ENCODE measurements at regions not wholly inside any gene's neighbourhood (a gene's known extent, or its start where the extent isn't known, plus 50 kb on each side); places are given as distances from the start of the nearest gene placed in this dataset.

- no peak for DNase-seq (ENCODE audit: extremely low spot score, unreplicated experiment)
- H3K27me3 Mint-ChIP-seq, result peaks cover 7% of the 10 kb centered on the region
- no peak overlapping the region for H3K27ac Mint-ChIP-seq
- H3K36me3 Mint-ChIP-seq, result no peaks in the 10 kb centered on the region
- H3K4me1 Mint-ChIP-seq (ENCODE audit: unreplicated experiment), result peaks cover 20% of the 10 kb centered on the region
- peaks cover 4% of the 10 kb centered on the region for H3K9me3 Mint-ChIP-seq
- TF ChIP-seq, protein P1, sequence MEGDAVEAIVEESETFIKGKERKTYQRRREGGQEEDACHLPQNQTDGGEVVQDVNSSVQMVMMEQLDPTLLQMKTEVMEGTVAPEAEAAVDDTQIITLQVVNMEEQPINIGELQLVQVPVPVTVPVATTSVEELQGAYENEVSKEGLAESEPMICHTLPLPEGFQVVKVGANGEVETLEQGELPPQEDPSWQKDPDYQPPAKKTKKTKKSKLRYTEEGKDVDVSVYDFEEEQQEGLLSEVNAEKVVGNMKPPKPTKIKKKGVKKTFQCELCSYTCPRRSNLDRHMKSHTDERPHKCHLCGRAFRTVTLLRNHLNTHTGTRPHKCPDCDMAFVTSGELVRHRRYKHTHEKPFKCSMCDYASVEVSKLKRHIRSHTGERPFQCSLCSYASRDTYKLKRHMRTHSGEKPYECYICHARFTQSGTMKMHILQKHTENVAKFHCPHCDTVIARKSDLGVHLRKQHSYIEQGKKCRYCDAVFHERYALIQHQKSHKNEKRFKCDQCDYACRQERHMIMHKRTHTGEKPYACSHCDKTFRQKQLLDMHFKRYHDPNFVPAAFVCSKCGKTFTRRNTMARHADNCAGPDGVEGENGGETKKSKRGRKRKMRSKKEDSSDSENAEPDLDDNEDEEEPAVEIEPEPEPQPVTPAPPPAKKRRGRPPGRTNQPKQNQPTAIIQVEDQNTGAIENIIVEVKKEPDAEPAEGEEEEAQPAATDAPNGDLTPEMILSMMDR (conservative IDR thresholded peaks at IDR 0.05), result no peak
- no peak overlapping the region for H3K4me3 Mint-ChIP-seq
Measured at GRCh38 chr6:167445568-167445967, 120.7 kb downstream of the TTLL2 start.

GRCh38 chr6:167446046-167446445 lies 121.2 kb downstream of the TTLL2 start:
- H3K4me3 Mint-ChIP-seq, result no peak overlapping the region
- H3K36me3 Mint-ChIP-seq, result no peaks in the 10 kb centered on the region
- peaks cover 4% of the 10 kb centered on the region for H3K9me3 Mint-ChIP-seq
- DNase-seq (ENCODE audit: extremely low spot score, unreplicated experiment), result no peak
- H3K27me3 Mint-ChIP-seq, result peaks cover 7% of the 10 kb centered on the region
- TF ChIP-seq, protein P1 (conservative IDR thresholded peaks at IDR 0.05), result no peak
- no peak overlapping the region for H3K27ac Mint-ChIP-seq
- peaks cover 20% of the 10 kb centered on the region for H3K4me1 Mint-ChIP-seq (ENCODE audit: unreplicated experiment)

- no peak for DNase-seq (ENCODE audit: extremely low spot score, unreplicated experiment)
Measured at GRCh38 chr6:167446971-167447370, 122.1 kb downstream of the TTLL2 start.

GRCh38 chr6:167448378-167448777 lies 123.5 kb downstream of the TTLL2 start:
- H3K27me3 Mint-ChIP-seq, result peaks cover 7% of the 10 kb centered on the region
- H3K4me1 Mint-ChIP-seq (ENCODE audit: unreplicated experiment), result peaks cover 2% of the 10 kb centered on the region
- no peaks in the 10 kb centered on the region for H3K36me3 Mint-ChIP-seq
- peaks cover 6% of the 10 kb centered on the region for H3K9me3 Mint-ChIP-seq
- H3K27ac Mint-ChIP-seq, result no peak overlapping the region
- TF ChIP-seq, protein P1 (conservative IDR thresholded peaks at IDR 0.05), result no peak
- no peak overlapping the region for H3K4me3 Mint-ChIP-seq
- DNase-seq (ENCODE audit: extremely low spot score, unreplicated experiment), result no peak

More at GRCh38 chr6:167446971-167447370, 122.1 kb downstream of the TTLL2 start:
- Mint-ChIP-seq H3K9me3 (peaks cover 8% of the 10 kb centered on the region), H3K36me3 (no peaks in the 10 kb centered on the region), H3K27me3 (peaks cover 10% of the 10 kb centered on the region), H3K4me3 (no peak overlapping the region), H3K4me1 (ENCODE audit: unreplicated experiment) (peaks cover 16% of the 10 kb centered on the region), H3K27ac (no peak overlapping the region)
- TF ChIP-seq, protein P1 (conservative IDR thresholded peaks at IDR 0.05), result no peak

DNA sequence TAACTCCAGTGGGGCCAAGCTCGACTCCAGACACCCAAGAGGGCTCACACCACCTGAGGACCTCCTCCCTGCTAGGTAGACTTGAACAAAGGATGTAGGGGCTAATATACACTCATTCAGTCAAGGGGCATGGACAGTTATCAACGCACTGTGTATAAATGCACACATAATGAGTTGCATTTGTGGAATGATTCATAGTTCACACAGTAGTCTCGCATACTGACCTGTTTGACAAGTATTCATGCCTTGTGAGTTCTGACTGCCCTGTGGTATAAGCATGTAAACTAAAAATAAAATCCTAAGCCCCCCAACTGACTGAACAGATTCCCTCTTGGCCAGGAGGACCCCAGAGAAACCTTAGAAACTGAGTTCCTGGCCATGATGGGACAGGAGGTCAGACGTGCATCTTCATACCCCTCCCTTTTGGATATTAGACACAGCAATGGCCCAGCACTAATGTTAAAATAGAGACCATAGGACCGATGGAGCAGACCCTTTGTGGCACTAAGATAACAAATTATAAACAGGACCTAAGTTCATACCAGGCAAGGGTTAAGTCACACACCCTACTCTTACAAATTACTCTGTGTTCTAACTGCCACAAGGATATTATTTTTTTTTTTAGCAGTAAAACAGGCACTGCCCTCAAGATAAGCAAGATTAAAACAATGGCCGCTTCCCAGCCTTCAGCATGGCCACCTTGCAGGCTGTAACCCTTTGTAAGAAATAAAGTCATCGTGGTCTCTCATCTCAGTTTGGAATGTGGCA lies 124.4 kb downstream of the TTLL2 start:
- no peak overlapping the region for H3K4me3 Mint-ChIP-seq
- peaks cover 7% of the 10 kb centered on the region for H3K27me3 Mint-ChIP-seq
- no peaks in the 10 kb centered on the region for H3K36me3 Mint-ChIP-seq
- no peak overlapping the region for H3K27ac Mint-ChIP-seq
- TF ChIP-seq, protein P1 (conservative IDR thresholded peaks at IDR 0.05), result no peak
- no peak for DNase-seq (ENCODE audit: extremely low spot score, unreplicated experiment)
- H3K9me3 Mint-ChIP-seq, result peaks cover 4% of the 10 kb centered on the region
- no peaks in the 10 kb centered on the region for H3K4me1 Mint-ChIP-seq (ENCODE audit: unreplicated experiment)
